Neuronal stem cell (in vitro differentiated cells): ENCODE measurements at regions not wholly inside any gene's neighbourhood (a gene's known extent, or its start where the extent isn't known, plus 50 kb on each side); places are given as distances from the start of the nearest gene placed in this dataset.
A peak's percentile ranks its signal among the peaks of the same experiment; 100 is the strongest.

Experiments
- DNase-seq: peaks from one replicate; pipeline ENCODE4 v3.0.0-alpha.2; 2013; ENCODE audit warnings: low spot score
- H2AFZ ChIP-seq: one replicate; pipeline ENCODE4 v1.6.1; 2013; ENCODE audit warnings: mild to moderate bottlenecking, low read length, inconsistent platforms
- H2AK5ac ChIP-seq: 2 replicates; pipeline ENCODE4 v1.6.1; 2013; ENCODE audit warnings: low read depth, mild to moderate bottlenecking, inconsistent platforms, low read length, moderate library complexity, mixed read lengths
- H2BK120ac ChIP-seq: 2 replicates; pipeline ENCODE4 v1.6.1; 2013; ENCODE audit warnings: low read depth, mild to moderate bottlenecking, inconsistent platforms, low read length, moderate library complexity, mixed read lengths
- H2BK12ac ChIP-seq: one replicate; pipeline ENCODE4 v1.6.1; 2013; ENCODE audit warnings: low read length, inconsistent platforms
- H2BK15ac ChIP-seq: 2 replicates; pipeline ENCODE4 v1.6.1; 2013; ENCODE audit warnings: mild to moderate bottlenecking, low read length, inconsistent platforms, mixed read lengths
- H2BK5ac ChIP-seq: one replicate; pipeline ENCODE4 v1.6.1; 2013; ENCODE audit warnings: inconsistent platforms, mild to moderate bottlenecking, low read length, moderate library complexity
- H3K14ac ChIP-seq: one replicate; pipeline ENCODE4 v1.6.1; 2013; ENCODE audit warnings: low read length, inconsistent platforms
- H3K18ac ChIP-seq: 2 replicates; pipeline ENCODE4 v1.6.1; 2013; ENCODE audit warnings: low read length, inconsistent platforms
- H3K23ac ChIP-seq: 2 replicates; pipeline ENCODE4 v1.6.1; 2013; ENCODE audit warnings: low read depth, mild to moderate bottlenecking, mixed read lengths, low read length, inconsistent platforms; ENCODE audit not compliant: poor library complexity
- H3K27ac ChIP-seq: replicated peaks from 3 replicates; pipeline ENCODE4 v1.5.1; 2013; ENCODE audit warnings: low read length, inconsistent platforms
- H3K27me3 ChIP-seq, 3 experiments: 2 replicates each; pipeline ENCODE4 v1.6.1; 2013; ENCODE audit warnings: low read length in 3 of 3, mild to moderate bottlenecking in 2 of 3, inconsistent platforms in 1 of 3, low read depth in 1 of 3, mixed read lengths in 1 of 3, moderate library complexity in 1 of 3; ENCODE audit not compliant: control insufficient read depth in 3 of 3, insufficient read depth in 3 of 3
- H3K36me3 ChIP-seq, 2 donors: replicated peaks in 1 of 2; 2 replicates each; pipeline ENCODE4 v1.6.1; 2013; ENCODE audit warnings: low read length in 2 of 2; ENCODE audit not compliant: control insufficient read depth in 2 of 2, insufficient read depth in 2 of 2
- H3K4ac ChIP-seq: 2 replicates; pipeline ENCODE4 v1.6.1; 2013; ENCODE audit warnings: inconsistent platforms, mild to moderate bottlenecking, low read length, moderate library complexity
- H3K4me1 ChIP-seq, 2 donors: 1 replicate in 1 of 2; 2 replicates in 1 of 2; pipeline ENCODE4 v1.6.1; 2013; ENCODE audit warnings: low read length in 2 of 2, low read depth in 1 of 2; ENCODE audit not compliant: control insufficient read depth in 2 of 2, insufficient read depth in 1 of 2
- H3K4me2 ChIP-seq: one replicate; pipeline ENCODE4 v1.6.1; 2013; ENCODE audit warnings: mild to moderate bottlenecking, low read length, inconsistent platforms; ENCODE audit not compliant: insufficient read depth, poor library complexity, severe bottlenecking
- H3K4me3 ChIP-seq, 2 donors: 2 replicates each; pipeline ENCODE4 v1.5.1; 2013; ENCODE audit warnings: low read length in 2 of 2, mild to moderate bottlenecking in 2 of 2, inconsistent platforms in 1 of 2, moderate library complexity in 1 of 2
- H3K79me1 ChIP-seq: one replicate; pipeline ENCODE4 v1.6.1; 2013; ENCODE audit warnings: low read depth, mild to moderate bottlenecking, inconsistent platforms, low read length, moderate library complexity
- H3K9ac ChIP-seq: one replicate; pipeline ENCODE4 v1.6.1; 2013; ENCODE audit warnings: mild to moderate bottlenecking, low read depth, low read length, inconsistent platforms; ENCODE audit not compliant: poor library complexity
- H3K9me3 ChIP-seq, 2 donors: replicated peaks in 1 of 2; 2 replicates each; pipeline versions ENCODE3 to v1.6.1; 2013; ENCODE audit warnings: low read length in 2 of 2, mild to moderate bottlenecking in 2 of 2, inconsistent platforms in 1 of 2, low read depth in 1 of 2, mixed read lengths in 1 of 2, moderate library complexity in 1 of 2; ENCODE audit not compliant: control insufficient read depth in 2 of 2, insufficient read depth in 1 of 2
- H4K8ac ChIP-seq: one replicate; pipeline ENCODE4 v1.6.1; 2013; ENCODE audit warnings: low read depth, mild to moderate bottlenecking, inconsistent platforms, low read length, moderate library complexity
- H4K91ac ChIP-seq: one replicate; pipeline ENCODE4 v1.6.1; 2013; ENCODE audit warnings: low read length, low read depth, mild to moderate bottlenecking, inconsistent platforms; ENCODE audit not compliant: poor library complexity
- WGBS, 2 donors: extraction: QIAGEN DNeasy Blood & Tissue Kit; methylation state at CpG; one replicate each; pipeline ENCODE4 v1.1.7; 2013; ENCODE audit warnings: missing lambda C conversion rate in 2 of 2, mixed read lengths in 1 of 2; ENCODE audit not compliant: insufficient read length in 2 of 2, insufficient replicate concordance in 1 of 2; ENCODE audit errors: extremely low coverage in 2 of 2; 5-methylcytosine and 5-hydroxymethylcytosine counted together

GRCh38 chr2:47295981-47296635 lies 73.0 kb upstream of the EPCAM start:
- H3K27me3 ChIP-seq, result no peaks in the 10 kb centered on the region
- no peak overlapping the region for H3K23ac ChIP-seq
- H3K4me3 ChIP-seq, result no peak overlapping the region
- DNase-seq, result no peak
- H3K27ac ChIP-seq, result peak overlapping the region; percentile 12
- H3K9ac ChIP-seq, result no peak overlapping the region
- H3K4me2 ChIP-seq, result no peak overlapping the region
- no peaks in the 10 kb centered on the region for H3K79me1 ChIP-seq
- H2AK5ac ChIP-seq, result no peak overlapping the region
- H3K36me3 ChIP-seq, result no peaks in the 10 kb centered on the region
- no peak overlapping the region for H2BK120ac ChIP-seq
- H4K91ac ChIP-seq, result no peak overlapping the region
- H2BK15ac ChIP-seq, result peak overlapping the region; percentile 37
- H3K4me1 ChIP-seq, result peaks cover 13 to 39% of the 10 kb centered on the region in 2 donors
- peak overlapping the region; percentile 60 for H2AFZ ChIP-seq
- H2BK5ac ChIP-seq, result no peak overlapping the region
- H3K9me3 ChIP-seq, result no peaks in the 10 kb centered on the region
- H4K8ac ChIP-seq, result no peak overlapping the region
- no peak overlapping the region for H2BK12ac ChIP-seq
- no peak overlapping the region for H3K4ac ChIP-seq
- H3K18ac ChIP-seq, result no peak overlapping the region
- WGBS, 2 donors, result no CpG with 5 or more reads among the region's 5 CpGs
- H3K14ac ChIP-seq, result no peak overlapping the region

- Histone ChIP-seq H3K4me3 (no peak overlapping the region), H2BK120ac (no peak overlapping the region), H2BK15ac (no peak overlapping the region), H3K14ac (no peak overlapping the region), H2AFZ (peak overlapping the region; percentile 60), H3K79me1 (no peaks in the 10 kb centered on the region), H3K9ac (no peak overlapping the region), H2AK5ac (no peak overlapping the region), H4K8ac (no peak overlapping the region), H3K4me2 (no peak overlapping the region), H2BK12ac (no peak overlapping the region), H3K23ac (no peak overlapping the region), H3K4me1 (peaks cover 13 to 32% of the 10 kb centered on the region in 2 donors), H2BK5ac (no peak overlapping the region), H3K27me3 (no peaks in the 10 kb centered on the region), H3K36me3 (no peaks in the 10 kb centered on the region), H3K4ac (no peak overlapping the region), H3K9me3 (no peaks in the 10 kb centered on the region), H4K91ac (no peak overlapping the region), H3K18ac (no peak overlapping the region), H3K27ac (peak overlapping the region; percentile 40)
- DNase-seq, result no peak
- no CpG with 5 or more reads among the region's 3 CpGs for WGBS, 2 donors
Observed at GRCh38 chr2:47295131-47295980, 73.8 kb upstream of the EPCAM start.

GRCh38 chr2:47293976-47294375 lies 75.1 kb upstream of the EPCAM start:
- H3K4me2 ChIP-seq, result no peak overlapping the region
- H2BK120ac ChIP-seq, result no peak overlapping the region
- no peak overlapping the region for H3K18ac ChIP-seq
- no peak overlapping the region for H2AFZ ChIP-seq
- H3K4ac ChIP-seq, result no peak overlapping the region
- no peak for DNase-seq
- H3K79me1 ChIP-seq, result no peaks in the 10 kb centered on the region
- H3K4me3 ChIP-seq, result no peak overlapping the region
- H3K9ac ChIP-seq, result no peak overlapping the region
- no peak overlapping the region for H4K8ac ChIP-seq
- no peak overlapping the region for H3K27ac ChIP-seq
- H2AK5ac ChIP-seq, result no peak overlapping the region
- no peak overlapping the region for H3K14ac ChIP-seq
- no CpG with 5 or more reads among the region's 6 CpGs for WGBS, 2 donors
- H3K27me3 ChIP-seq, result no peaks in the 10 kb centered on the region
- no peak overlapping the region for H2BK12ac ChIP-seq
- no peak overlapping the region for H2BK5ac ChIP-seq
- peaks cover 13 to 23% of the 10 kb centered on the region in 2 donors for H3K4me1 ChIP-seq
- no peaks in the 10 kb centered on the region for H3K9me3 ChIP-seq
- no peak overlapping the region for H4K91ac ChIP-seq
- H3K23ac ChIP-seq, result no peak overlapping the region
- H2BK15ac ChIP-seq, result no peak overlapping the region
- H3K36me3 ChIP-seq, result no peaks in the 10 kb centered on the region

GRCh38 chr2:47288864-47289263 lies 80.2 kb upstream of the EPCAM start:
- Histone ChIP-seq H2BK120ac (no peak overlapping the region), H3K18ac (no peak overlapping the region), H3K23ac (no peak overlapping the region), H2BK5ac (no peak overlapping the region), H2BK12ac (no peak overlapping the region), H3K9me3 (no peaks in the 10 kb centered on the region), H3K4me2 (no peak overlapping the region), H3K79me1 (no peaks in the 10 kb centered on the region), H3K14ac (no peak overlapping the region), H3K27ac (no peak overlapping the region), H4K8ac (no peak overlapping the region), H2AFZ (no peak overlapping the region), H3K9ac (no peak overlapping the region), H4K91ac (no peak overlapping the region), H3K27me3 (no peaks in the 10 kb centered on the region), H2BK15ac (no peak overlapping the region), H3K4me1 (peaks cover 2 to 12% of the 10 kb centered on the region in 2 donors), H3K36me3 (no peaks in the 10 kb centered on the region), H2AK5ac (no peak overlapping the region), H3K4ac (no peak overlapping the region), H3K4me3 (no peak overlapping the region)
- WGBS, 2 donors, result no CpG with 5 or more reads among the region's 1 CpG
- DNase-seq, result no peak
